Suprapubic skin (tissue), 3 donors: ENCODE measurements at regions not wholly inside any gene's neighbourhood (a gene's known extent, or its start where the extent isn't known, plus 50 kb on each side); places are given as distances from the start of the nearest gene placed in this dataset.

Experiments used
- POLR2A ChIP-seq, 2 donors: fragments of 450-650 bp; IDR thresholded peaks; one replicate each; pipeline ENCODE4 v1.6.1; 2017; ENCODE audit warnings: antibody characterized with exemption in 2 of 2, mild to moderate bottlenecking in 2 of 2, moderate library complexity in 2 of 2
- TF ChIP-seq, protein P1 (sequence below), 2 donors: fragments of 200-600 bp in 1 of 2; fragments of 450-650 bp in 1 of 2; sonication (generic) in 1 of 2; IDR thresholded peaks; one replicate each; pipeline ENCODE4 v1.5.1; 2016 to 2019; ENCODE audit warnings: antibody characterized with exemption in 2 of 2, mild to moderate bottlenecking in 1 of 2, moderate library complexity in 1 of 2

DNA sequence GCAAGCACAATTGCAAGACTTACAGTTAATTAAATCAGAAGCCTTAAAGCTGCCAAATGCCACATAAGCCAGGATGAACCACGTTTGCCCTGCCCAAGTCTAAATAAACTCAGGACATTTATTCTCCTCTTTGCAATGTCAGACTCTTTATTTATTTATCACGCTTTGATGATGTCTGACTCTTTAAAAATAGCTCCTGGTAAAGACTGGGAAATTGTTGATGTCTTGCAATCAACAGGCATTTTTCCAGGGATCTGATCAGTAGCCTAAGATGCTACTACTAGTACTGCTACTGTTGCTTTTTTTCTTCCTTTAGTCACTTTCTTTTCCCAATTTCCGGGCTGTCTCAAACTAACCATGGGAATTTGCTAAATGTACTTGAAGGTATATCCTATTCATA, 365.8 kb upstream of the MARCKS start:
- TF ChIP-seq, protein P1, sequence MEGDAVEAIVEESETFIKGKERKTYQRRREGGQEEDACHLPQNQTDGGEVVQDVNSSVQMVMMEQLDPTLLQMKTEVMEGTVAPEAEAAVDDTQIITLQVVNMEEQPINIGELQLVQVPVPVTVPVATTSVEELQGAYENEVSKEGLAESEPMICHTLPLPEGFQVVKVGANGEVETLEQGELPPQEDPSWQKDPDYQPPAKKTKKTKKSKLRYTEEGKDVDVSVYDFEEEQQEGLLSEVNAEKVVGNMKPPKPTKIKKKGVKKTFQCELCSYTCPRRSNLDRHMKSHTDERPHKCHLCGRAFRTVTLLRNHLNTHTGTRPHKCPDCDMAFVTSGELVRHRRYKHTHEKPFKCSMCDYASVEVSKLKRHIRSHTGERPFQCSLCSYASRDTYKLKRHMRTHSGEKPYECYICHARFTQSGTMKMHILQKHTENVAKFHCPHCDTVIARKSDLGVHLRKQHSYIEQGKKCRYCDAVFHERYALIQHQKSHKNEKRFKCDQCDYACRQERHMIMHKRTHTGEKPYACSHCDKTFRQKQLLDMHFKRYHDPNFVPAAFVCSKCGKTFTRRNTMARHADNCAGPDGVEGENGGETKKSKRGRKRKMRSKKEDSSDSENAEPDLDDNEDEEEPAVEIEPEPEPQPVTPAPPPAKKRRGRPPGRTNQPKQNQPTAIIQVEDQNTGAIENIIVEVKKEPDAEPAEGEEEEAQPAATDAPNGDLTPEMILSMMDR (IDR thresholded peaks at IDR 0.05) = no peak
- TF ChIP-seq POLR2A (IDR thresholded peaks at IDR 0.05) = no peak
